GM19467 (cell line): ENCODE measurements at regions not wholly inside any gene's neighbourhood (a gene's known extent, or its start where the extent isn't known, plus 50 kb on each side); places are given as distances from the start of the nearest gene placed in this dataset.

Experiments used
- ATAC-seq: cut with Tn5 transposase; IDR thresholded peaks from one replicate; pipeline ENCODE4 v1.9.1; 2021; ENCODE audit warnings: mild to moderate bottlenecking, moderate library complexity; ENCODE audit not compliant: unreplicated experiment

GRCh38 chr2:176535467-176536113, 266.3 kb downstream of the MTX2 start:
- ATAC-seq = no peak

DNA sequence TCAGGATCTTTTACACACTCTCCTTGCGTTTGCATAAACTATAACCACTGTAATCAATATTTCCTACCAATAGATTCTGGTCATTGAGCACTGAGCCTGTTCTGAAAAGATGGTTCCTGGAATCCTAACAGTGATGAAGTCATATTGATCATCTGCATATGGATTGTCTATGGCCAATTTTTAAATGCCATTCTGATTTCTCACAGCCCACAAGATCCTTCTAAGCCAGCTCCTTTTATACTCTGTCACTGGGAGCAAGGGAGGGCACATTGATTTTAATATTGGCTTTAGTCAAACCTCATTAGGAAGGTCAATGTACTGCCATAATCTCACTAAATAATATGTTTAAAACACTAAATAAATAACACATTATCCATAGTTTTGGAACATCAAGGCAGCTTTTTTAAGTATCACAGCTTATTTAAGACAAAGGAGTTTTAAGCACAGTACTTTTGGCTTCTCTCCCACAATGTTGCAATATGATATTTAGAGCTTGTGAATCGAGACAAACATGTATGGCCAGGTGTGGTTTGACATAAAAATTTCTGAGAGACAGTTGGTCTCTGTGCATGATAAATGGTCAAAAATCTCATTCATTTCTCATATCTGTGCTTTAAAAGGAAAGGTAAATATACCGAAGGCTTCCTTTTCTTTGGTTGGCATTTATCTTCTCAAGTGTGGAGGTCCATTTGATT, 267.3 kb downstream of the MTX2 start:
- ATAC-seq = no peak

- ATAC-seq = no peak
Observed at GRCh38 chr2:176537932-176538331, 268.7 kb downstream of the MTX2 start.

GRCh38 chr2:176540995-176541394, 271.8 kb downstream of the MTX2 start:
- no peak for ATAC-seq

DNA sequence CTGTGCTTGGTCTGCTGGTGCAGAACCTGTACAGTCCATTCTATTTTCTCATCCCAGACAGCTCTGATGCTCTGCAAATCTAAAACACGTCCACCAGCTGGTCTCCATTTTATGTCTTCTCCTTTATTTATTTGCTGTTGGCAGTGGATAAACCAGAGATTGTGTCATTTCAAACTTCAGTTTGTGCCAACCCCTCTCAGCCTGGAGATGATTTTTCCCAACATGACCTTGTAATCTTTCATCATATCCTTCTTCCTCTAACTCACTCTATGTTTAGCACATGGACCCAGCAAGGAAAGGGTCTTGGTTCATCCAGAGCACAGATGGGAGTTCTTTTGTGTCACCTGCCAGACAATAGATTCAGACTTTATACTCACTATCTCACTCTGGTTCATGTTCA, 273.2 kb downstream of the MTX2 start:
- no peak for ATAC-seq

GRCh38 chr2:176544557-176544956, 275.3 kb downstream of the MTX2 start:
- ATAC-seq = no peak

- ATAC-seq = no peak
Observed at GRCh38 chr2:176544991-176545956, 276.0 kb downstream of the MTX2 start.

DNA sequence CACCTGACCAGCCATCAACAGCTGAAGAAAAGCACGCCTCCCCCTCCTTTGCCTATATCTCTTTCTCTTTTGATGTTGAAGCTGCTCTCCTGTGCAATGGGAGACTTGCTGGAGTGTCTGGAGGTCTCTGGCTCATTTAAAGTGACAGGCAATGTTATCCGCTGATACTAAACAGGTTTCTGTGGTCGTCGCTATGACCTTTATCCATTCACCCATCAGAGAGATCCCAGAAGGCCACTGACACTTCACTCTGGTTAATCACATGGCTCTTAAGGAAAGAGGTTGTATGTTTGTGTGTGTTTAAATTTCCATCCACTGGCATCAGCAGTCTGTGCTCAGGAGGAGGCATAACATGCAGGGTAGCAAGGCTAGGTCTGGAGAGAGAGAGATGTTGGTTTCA, 277.3 kb downstream of the MTX2 start:
- no peak for ATAC-seq

- no peak for ATAC-seq
Observed at GRCh38 chr2:176552501-176553135, 283.4 kb downstream of the MTX2 start.

DNA sequence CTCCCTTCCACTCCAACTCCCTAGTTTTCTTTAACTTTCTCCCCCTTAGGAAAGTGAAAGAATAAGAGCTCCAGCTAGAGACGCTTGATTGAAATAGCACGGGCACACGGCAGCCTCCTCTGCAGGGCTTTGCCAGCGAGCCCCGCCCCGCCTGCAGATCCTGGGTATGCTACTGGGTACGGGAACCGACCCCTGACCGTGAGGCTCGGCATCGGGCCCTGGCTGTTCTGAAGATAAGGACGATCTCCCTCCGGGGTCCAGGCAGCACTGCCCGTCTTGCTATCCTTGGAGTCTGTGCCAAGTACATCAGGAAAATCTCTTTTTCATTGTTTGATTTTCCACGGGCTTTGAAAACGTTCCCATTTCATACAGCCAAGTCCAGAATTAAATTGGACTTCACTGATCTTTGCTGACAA, 284.5 kb downstream of the MTX2 start:
- no peak for ATAC-seq

DNA sequence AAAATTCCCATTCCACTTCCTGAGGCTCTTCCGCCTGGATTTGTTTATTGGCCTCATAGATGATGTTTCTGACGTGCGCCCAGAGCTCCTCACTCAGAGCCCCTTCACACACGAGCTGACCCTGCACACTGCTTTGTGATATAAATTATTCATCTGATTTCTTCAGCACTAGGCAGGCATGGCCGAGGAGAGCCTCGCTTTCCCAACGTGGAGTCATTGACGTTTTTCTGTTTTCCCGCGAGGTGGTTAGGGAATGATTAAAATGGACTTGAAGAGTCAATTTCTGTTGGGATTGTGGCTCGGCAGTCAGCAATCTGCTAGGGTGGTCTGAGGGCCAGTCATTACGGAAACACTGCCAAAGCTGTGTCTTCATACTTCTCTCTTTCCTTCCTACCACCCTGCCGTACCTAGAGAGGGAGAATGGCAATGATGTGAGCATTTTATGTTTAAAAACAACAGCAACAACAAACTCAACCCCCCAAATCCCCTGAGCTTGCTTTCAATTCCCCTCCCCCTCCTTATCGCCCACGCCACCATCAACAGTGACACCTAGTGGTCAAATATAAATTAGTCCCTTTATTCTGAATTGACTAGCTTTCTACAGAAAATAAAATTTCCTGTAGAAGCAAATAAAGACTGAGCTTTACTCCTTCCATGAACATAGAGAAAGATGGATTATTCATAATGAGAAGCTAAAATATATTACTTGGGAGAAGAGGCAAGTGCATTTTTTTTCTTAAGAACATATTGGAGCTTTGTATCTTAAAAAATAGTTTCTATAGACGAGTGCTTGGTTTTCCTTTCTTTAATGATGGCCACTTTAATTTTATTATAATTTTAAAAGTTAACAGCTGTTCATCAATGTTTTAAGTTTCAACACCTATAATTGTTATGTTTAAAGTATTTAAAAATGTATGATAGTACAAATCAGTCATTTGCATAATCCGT, 285.1 kb downstream of the MTX2 start:
- ATAC-seq = no peak

DNA sequence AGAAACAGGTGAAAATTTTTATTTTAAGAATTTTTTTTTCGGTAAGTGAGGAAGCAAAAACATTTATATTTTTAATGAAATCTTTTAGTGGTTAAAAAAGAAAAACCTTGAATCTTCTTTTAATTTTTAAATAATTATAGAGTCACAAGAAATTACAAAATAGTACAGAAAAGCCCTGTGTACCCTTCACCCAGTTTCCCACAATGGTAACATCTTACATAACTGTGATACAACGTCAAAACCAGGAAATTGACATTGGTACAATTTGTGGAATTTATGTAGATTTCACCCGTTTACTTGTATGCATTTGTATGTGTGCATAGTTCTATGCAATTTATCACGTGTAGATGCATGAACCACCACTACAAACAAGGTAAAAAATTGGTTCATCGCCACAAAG, 285.9 kb downstream of the MTX2 start:
- no peak for ATAC-seq

- no peak for ATAC-seq
Observed at GRCh38 chr2:176555781-176556180, 286.5 kb downstream of the MTX2 start.

GRCh38 chr2:176556373-176556772, 287.1 kb downstream of the MTX2 start:
- ATAC-seq = no peak

- no peak for ATAC-seq
Observed at GRCh38 chr2:176557821-176558220, 288.6 kb downstream of the MTX2 start.

DNA sequence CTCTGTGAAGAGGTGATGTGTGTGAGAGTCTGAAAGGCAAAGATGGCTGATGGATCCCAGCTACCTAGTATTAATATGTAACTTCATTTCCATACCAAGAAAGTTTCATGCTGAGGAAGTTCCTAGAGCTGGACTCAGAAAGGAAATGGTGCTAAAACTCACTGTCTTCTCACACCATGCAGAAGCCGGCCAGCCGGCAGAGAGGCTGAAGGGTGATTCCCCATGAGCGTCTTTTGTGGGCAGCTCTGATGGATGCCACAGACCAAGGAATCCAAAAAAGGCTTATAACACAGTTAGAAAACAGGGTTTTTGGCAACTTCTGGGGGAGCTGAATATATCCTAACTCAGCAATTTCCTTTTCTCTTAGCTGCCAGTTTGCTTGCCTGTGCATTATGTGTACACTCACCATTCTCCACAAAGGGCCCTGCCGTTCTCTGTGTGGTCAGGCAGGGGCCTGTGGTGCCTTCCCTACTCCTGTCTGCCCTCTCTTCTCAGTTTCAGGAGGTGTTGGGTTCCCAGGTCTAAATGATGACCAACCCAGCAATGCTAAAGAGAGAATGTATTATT, 289.4 kb downstream of the MTX2 start:
- no peak for ATAC-seq

DNA sequence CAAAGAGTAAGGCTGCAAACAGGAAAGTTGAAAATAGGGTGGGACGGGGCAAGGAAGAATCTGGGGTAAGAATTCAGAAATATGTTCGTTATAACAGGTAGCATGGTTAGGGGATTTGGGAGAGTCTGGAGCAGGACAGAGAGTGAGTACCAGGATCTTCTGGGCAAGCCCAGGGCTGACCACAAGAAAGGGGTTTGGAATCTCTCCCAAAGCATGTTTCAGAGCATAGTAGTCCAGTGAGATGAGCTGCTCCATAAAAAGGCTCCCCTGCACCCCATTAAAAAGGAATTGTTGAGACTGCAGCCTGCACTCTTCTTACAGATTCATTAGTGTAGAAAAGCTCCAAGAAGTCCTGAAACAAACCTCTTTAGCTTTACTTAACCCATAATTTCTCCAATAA, 291.1 kb downstream of the MTX2 start:
- no peak for ATAC-seq

- ATAC-seq = no peak
Observed at GRCh38 chr2:176561706-176562105, 292.5 kb downstream of the MTX2 start.

DNA sequence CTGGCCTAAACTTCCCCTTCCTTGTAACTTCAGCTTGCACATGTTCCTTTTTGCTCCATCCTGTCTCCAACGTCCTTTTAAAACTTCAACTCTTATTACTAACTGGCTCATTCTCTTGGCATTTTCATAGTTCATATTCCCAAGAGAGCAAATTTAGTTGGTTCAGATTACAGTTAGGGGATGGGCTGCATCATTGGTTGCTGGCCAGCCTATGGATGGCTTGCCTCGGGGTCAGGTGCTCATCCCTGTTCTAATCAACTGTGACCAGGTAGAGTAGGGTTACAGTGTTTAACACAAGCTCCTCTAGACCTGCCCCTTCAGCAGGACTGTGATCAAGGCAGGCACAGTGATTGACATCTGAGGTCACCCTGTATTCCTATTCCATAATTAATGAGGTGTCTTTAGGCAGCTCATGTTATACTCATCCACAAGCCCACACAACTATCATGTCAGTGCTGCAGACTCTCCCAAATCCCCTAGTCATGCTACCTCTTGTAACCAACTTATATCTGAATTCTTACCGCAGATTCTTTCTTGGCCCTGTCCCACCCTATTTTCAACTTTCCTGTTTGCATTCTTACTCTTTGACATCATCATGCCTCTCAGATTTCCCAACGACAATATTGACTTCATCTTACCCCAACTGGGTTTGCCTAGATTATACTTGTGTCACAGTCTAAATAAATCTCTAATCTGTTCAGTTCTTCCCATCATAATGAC, 293.3 kb downstream of the MTX2 start:
- ATAC-seq = no peak
